ENCODE measurements at regions not wholly inside any gene's neighbourhood (a gene's known extent, or its start where the extent isn't known, plus 50 kb on each side); places are given as distances from the start of the nearest gene placed in this dataset.

DNA sequence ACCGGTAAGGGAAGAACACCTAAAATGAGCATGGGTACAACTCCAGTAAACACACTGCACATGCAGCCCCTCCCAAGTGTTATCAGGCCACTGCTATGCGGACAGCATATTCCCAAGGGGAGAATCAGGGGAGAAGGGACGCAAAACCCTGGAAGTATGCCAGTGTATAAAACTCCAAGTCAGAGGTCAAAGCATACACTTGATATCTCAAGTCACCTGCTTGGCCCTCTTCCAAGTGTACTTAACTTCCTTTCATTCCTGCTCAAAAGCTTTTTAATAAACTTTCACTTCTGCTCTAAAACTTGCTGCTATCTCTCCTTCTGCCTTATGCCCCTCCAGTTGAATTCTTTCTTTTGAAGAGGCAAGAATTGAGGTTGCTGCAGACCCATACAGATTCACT, 408.1 kb downstream of the HTR1A start:
- no peaks in the 10 kb centered on the region for H3K27me3 ChIP-seq (ENCODE audit: control insufficient read depth, insufficient read depth, low read length)
- no peaks in the 10 kb centered on the region for H3K4me1 ChIP-seq (ENCODE audit: control insufficient read depth, insufficient read depth, low read length)
- intact Hi-C loops (cut with micrococcal nuclease) = no loop called here
- no peaks in the 10 kb centered on the region for H3K9me1 ChIP-seq (ENCODE audit: insufficient read depth, low read length)
- no peaks in the 10 kb centered on the region for H4K20me1 ChIP-seq (ENCODE audit: insufficient read depth, low read length)
- H2AK9ac ChIP-seq (replicated peaks; ENCODE audit: low read depth, low read length, poor library complexity) = no peak overlapping the region
- no peak overlapping the region for H2BK15ac ChIP-seq (ENCODE audit: low read depth, low read length)
- no peak overlapping the region for H3K27ac ChIP-seq (ENCODE audit: insufficient read depth, low read length)
- ChIA-PET POLR2A (ENCODE audit: unreplicated experiment) (no interaction called here), CTCF (interaction anchor here (0.7 kb wide), 1 partner anchor 764 kb away, joined by 3 read pairs; no protein-coding TSS in a partner anchor)
- no peak overlapping the region for H2BK20ac ChIP-seq (ENCODE audit: low read depth, low read length)
- no peak overlapping the region for H3K4me3 ChIP-seq (ENCODE audit: insufficient read depth, low read depth, low read length)
- no peak overlapping the region for H3K14ac ChIP-seq (replicated peaks; ENCODE audit: low read depth, low read length)
- ATAC-seq (ENCODE audit: low read depth) (no peak), DNase-seq (no peak)
- no peak overlapping the region for H3K23ac ChIP-seq (ENCODE audit: low read depth, low read length)
- no peak overlapping the region for H2BK5ac ChIP-seq (ENCODE audit: low read depth, low read length, poor library complexity, severe bottlenecking)
- H4K8ac ChIP-seq (ENCODE audit: low read depth in 2 of 2, low read length in 2 of 2) = no peak overlapping the region
- dilution Hi-C loops (cut with HindIII; ENCODE audit: low sequenced_read_pairs, unreplicated experiment) = no loop called here
- no CpG with 5 or more reads among the region's 3 CpGs for WGBS, 2 experiments (ENCODE audit: extremely low coverage in 2 of 2, insufficient read length in 1 of 2)
- in situ Hi-C loops (cut with MboI; ENCODE audit: low sequenced_read_pairs) = no loop called here
- no peak overlapping the region for H2BK120ac ChIP-seq (ENCODE audit: low read depth, low read length)
- no peak overlapping the region for H4K91ac ChIP-seq (ENCODE audit: insufficient read depth, low read depth, low read length)
- H4K5ac ChIP-seq (ENCODE audit: low read depth, low read length) = no peak overlapping the region
- H3K4ac ChIP-seq (ENCODE audit: low read depth, low read length) = no peak overlapping the region
- no peak overlapping the region for H3K9ac ChIP-seq (ENCODE audit: low read depth, low read length)
- BruUV-seq (replicated peaks) = no TSS peak
- no peak overlapping the region for H2AK5ac ChIP-seq (ENCODE audit: low read depth, low read length)
- no peaks in the 10 kb centered on the region for H3K79me1 ChIP-seq (ENCODE audit: low read depth in 1 of 2, low read length in 2 of 2)
- H3K9me3 ChIP-seq (ENCODE audit: control insufficient read depth, insufficient read depth, low read length) = no peaks in the 10 kb centered on the region; the same call in 1 of the 2 replicates
- TF ChIP-seq MAZ (IDR thresholded peaks at IDR 0.05; ENCODE audit: borderline replicate concordance, low read depth, low read length) = no peak
- TF ChIP-seq ELK1 (IDR thresholded peaks at IDR 0.05; ENCODE audit: borderline replicate concordance, low read depth, low read length) = no peak
- no peak for TF ChIP-seq MXI1 (IDR thresholded peaks at IDR 0.05; ENCODE audit: borderline replicate concordance, low read depth, low read length)
- no peak for TF ChIP-seq FOS (IDR thresholded peaks at IDR 0.05; ENCODE audit: low read depth, low read length)
- no peak for TF ChIP-seq RCOR1 (IDR thresholded peaks at IDR 0.05; ENCODE audit: insufficient replicate concordance, low read length)
- no peak for TF ChIP-seq BHLHE40 (IDR thresholded peaks at IDR 0.05; ENCODE audit: low read depth, low read length)
- no peak for TF ChIP-seq CEBPB (IDR thresholded peaks at IDR 0.05; ENCODE audit: low read depth, low read length)
- TF ChIP-seq RFX5 (IDR thresholded peaks at IDR 0.05; ENCODE audit: low read depth, low read length) = no peak
- TF ChIP-seq CHD1 (IDR thresholded peaks at IDR 0.05; ENCODE audit: low read depth, low read length) = no peak
- TF ChIP-seq, protein P1, sequence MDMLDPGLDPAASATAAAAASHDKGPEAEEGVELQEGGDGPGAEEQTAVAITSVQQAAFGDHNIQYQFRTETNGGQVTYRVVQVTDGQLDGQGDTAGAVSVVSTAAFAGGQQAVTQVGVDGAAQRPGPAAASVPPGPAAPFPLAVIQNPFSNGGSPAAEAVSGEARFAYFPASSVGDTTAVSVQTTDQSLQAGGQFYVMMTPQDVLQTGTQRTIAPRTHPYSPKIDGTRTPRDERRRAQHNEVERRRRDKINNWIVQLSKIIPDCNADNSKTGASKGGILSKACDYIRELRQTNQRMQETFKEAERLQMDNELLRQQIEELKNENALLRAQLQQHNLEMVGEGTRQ (IDR thresholded peaks at IDR 0.05; ENCODE audit: low read depth, low read length) = no peak
- TF ChIP-seq SMC3 (IDR thresholded peaks at IDR 0.05; ENCODE audit: low read depth, low read length) = no peak
- TF ChIP-seq POLR2A (IDR thresholded peaks at IDR 0.05; ENCODE audit: low read depth, low read length) = no peak
- no peak for TF ChIP-seq RAD21 (IDR thresholded peaks at IDR 0.05; ENCODE audit: low read length)
- TF ChIP-seq MAFK (IDR thresholded peaks at IDR 0.05; ENCODE audit: low read depth, low read length) = no peak
- no peak for TF ChIP-seq NFE2L2 (IDR thresholded peaks at IDR 0.05; ENCODE audit: low read depth, low read length)
- TF ChIP-seq CTCF (conservative IDR thresholded peaks at IDR 0.05; ENCODE audit: low read depth, low read length) = no peak
- H3K4me2 ChIP-seq (ENCODE audit: low read depth, low read length) = no peak overlapping the region
- H2AFZ ChIP-seq (replicated peaks; ENCODE audit: low read length, poor library complexity) = no peak overlapping the region
- no peak overlapping the region for H3K18ac ChIP-seq (ENCODE audit: low read depth, low read length)
- H3K36me3 ChIP-seq (ENCODE audit: control insufficient read depth, insufficient read depth, low read length) = no peaks in the 10 kb centered on the region
- no peak overlapping the region for H3K56ac ChIP-seq (ENCODE audit: extremely low read depth, insufficient read depth, low read length)

All from IMR-90 (cell line).